Fibroblast of lung (primary cell): ENCODE measurements at regions not wholly inside any gene's neighbourhood (a gene's known extent, or its start where the extent isn't known, plus 50 kb on each side); places are given as distances from the start of the nearest gene placed in this dataset.

Experiments
- DNase-seq, 2 donors: peaks; one replicate each; pipeline versions ENCODE4 v3.0.0 to v3.0.0-alpha.2; 2010; ENCODE audit warnings: low read depth in 2 of 2
- H2AFZ ChIP-seq: 2 replicates; pipeline ENCODE4 v1.5.1; 2012; ENCODE audit warnings: low read length, control low read depth, inconsistent platforms
- H3K27ac ChIP-seq: 2 replicates; pipeline ENCODE4 v1.5.1; 2011; ENCODE audit warnings: low read length, control low read depth; ENCODE audit not compliant: insufficient read depth
- H3K27me3 ChIP-seq: 2 replicates; pipeline ENCODE4 v1.5.1; 2011; ENCODE audit warnings: mild to moderate bottlenecking, low read length; ENCODE audit not compliant: control insufficient read depth, insufficient read depth
- H3K36me3 ChIP-seq: 2 replicates; pipeline ENCODE4 v1.5.1; 2011; ENCODE audit warnings: low read length; ENCODE audit not compliant: control insufficient read depth, insufficient read depth
- H3K4me1 ChIP-seq: 2 replicates; pipeline ENCODE4 v1.5.1; 2011; ENCODE audit warnings: low read length; ENCODE audit not compliant: control insufficient read depth, insufficient read depth; ENCODE audit errors: extremely low read depth
- H3K4me2 ChIP-seq: 2 replicates; pipeline ENCODE4 v1.5.1; 2011; ENCODE audit warnings: low read length, control low read depth; ENCODE audit not compliant: insufficient read depth; ENCODE audit errors: extremely low read depth
- H3K4me3 ChIP-seq, 4 experiments: fragments of 200-600 bp in 1 of 4; sonication (generic) in 1 of 4; replicated peaks in 1 of 4; 2 replicates each; pipeline ENCODE4 v1.5.1; 2011 to 2016; ENCODE audit warnings: low read length in 4 of 4, low read depth in 3 of 4, mild to moderate bottlenecking in 3 of 4, control low read depth in 2 of 4, inconsistent platforms in 1 of 4, mixed read lengths in 1 of 4; ENCODE audit not compliant: insufficient read depth in 1 of 4; ENCODE audit errors: control extremely low read depth in 1 of 4
- H3K79me2 ChIP-seq: 2 replicates; pipeline ENCODE4 v1.5.1; 2012; ENCODE audit warnings: mild to moderate bottlenecking, low read length, inconsistent platforms; ENCODE audit not compliant: control insufficient read depth, insufficient read depth
- H3K9ac ChIP-seq: 2 replicates; pipeline ENCODE4 v1.5.1; 2011; ENCODE audit warnings: mild to moderate bottlenecking, low read length, control low read depth; ENCODE audit not compliant: insufficient read depth
- H3K9me3 ChIP-seq: 2 replicates; pipeline ENCODE4 v1.5.1; 2012; ENCODE audit warnings: low read depth, low read length; ENCODE audit not compliant: control insufficient read depth, insufficient read depth
- H4K20me1 ChIP-seq: 2 replicates; pipeline ENCODE4 v1.5.1; 2011; ENCODE audit warnings: low read length; ENCODE audit not compliant: control insufficient read depth, insufficient read depth; ENCODE audit errors: extremely low read depth
- EZH2 ChIP-seq: IDR thresholded peaks from 2 replicates; pipeline ENCODE4 v1.5.1; 2012; ENCODE audit warnings: low read length, control low read depth, mild to moderate bottlenecking; ENCODE audit errors: missing control alignments
- TF ChIP-seq, protein P1 (sequence below), 2 donors: IDR thresholded peaks in 1 of 2; conservative IDR thresholded peaks in 1 of 2; 1 replicate in 1 of 2; 2 replicates in 1 of 2; pipeline ENCODE4 v1.5.1; 2011 to 2012; ENCODE audit warnings: low read length in 2 of 2, control low read depth in 1 of 2, inconsistent platforms in 1 of 2, low read depth in 1 of 2, mild to moderate bottlenecking in 1 of 2

DNA sequence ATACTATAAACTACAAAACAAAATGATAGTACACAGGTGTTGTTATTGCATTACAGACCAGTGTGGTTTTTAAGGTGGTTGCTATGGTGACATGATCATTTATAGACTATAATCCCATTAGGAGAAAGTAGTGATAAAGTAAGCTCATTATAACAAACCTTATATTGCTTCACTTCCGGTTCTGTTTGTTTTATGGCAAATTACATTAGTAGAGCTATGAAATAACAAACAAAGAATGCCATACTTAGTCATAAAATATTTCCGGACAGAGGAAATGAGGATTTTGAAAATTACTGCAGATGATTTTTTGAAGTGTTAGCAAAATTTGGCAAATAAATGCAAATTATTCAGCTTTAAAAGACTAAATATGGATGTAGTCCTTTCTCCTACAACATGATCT, 640.4 kb upstream of the ARPP21 start:
- no peaks in the 10 kb centered on the region for H3K79me2 ChIP-seq

DNA sequence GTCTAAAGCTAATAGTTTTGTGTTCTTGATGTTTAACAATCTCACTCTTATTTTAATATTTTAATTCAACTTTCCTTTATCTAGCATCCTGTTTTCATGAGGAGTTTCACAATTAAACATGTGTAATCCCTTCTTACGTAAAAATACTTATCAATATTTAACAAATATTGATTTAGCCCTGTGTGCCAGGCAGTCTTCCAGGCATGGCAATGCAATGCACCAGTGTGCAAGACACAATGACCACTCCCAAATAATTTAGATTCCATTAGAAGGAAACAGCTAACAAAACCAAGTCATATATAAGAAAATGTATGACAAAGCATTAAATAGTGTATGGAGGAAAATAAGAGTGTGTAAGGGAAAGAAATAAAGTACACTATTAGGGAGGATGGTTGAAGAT, 627.1 kb upstream of the ARPP21 start:
- Histone ChIP-seq H3K27ac (no peak overlapping the region), H2AFZ (no peak overlapping the region), H3K4me1 (no peaks in the 10 kb centered on the region), H3K4me3 (no peak overlapping the region), H3K4me2 (no peak overlapping the region), H3K9ac (no peak overlapping the region), H3K27me3 (no peaks in the 10 kb centered on the region), H4K20me1 (no peaks in the 10 kb centered on the region), H3K79me2 (no peaks in the 10 kb centered on the region), H3K36me3 (no peaks in the 10 kb centered on the region), H3K9me3 (no peaks in the 10 kb centered on the region)
- TF ChIP-seq, protein P1, sequence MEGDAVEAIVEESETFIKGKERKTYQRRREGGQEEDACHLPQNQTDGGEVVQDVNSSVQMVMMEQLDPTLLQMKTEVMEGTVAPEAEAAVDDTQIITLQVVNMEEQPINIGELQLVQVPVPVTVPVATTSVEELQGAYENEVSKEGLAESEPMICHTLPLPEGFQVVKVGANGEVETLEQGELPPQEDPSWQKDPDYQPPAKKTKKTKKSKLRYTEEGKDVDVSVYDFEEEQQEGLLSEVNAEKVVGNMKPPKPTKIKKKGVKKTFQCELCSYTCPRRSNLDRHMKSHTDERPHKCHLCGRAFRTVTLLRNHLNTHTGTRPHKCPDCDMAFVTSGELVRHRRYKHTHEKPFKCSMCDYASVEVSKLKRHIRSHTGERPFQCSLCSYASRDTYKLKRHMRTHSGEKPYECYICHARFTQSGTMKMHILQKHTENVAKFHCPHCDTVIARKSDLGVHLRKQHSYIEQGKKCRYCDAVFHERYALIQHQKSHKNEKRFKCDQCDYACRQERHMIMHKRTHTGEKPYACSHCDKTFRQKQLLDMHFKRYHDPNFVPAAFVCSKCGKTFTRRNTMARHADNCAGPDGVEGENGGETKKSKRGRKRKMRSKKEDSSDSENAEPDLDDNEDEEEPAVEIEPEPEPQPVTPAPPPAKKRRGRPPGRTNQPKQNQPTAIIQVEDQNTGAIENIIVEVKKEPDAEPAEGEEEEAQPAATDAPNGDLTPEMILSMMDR (conservative IDR thresholded peaks at IDR 0.05 in 1 of 2, IDR thresholded peaks at IDR 0.05 in 1 of 2; ENCODE audit: low read depth in 1 of 2, low read length in 2 of 2), result no peak
- TF ChIP-seq EZH2, result no peak
- DNase-seq, result no peak

More for the DNA sequence above, 640.4 kb upstream of the ARPP21 start:
- DNase-seq, result no peak
- Histone ChIP-seq H3K9me3 (no peaks in the 10 kb centered on the region), H3K27me3 (no peaks in the 10 kb centered on the region), H3K4me3 (no peak overlapping the region), H2AFZ (no peak overlapping the region), H4K20me1 (no peaks in the 10 kb centered on the region), H3K4me1 (no peaks in the 10 kb centered on the region), H3K27ac (no peak overlapping the region), H3K4me2 (no peak overlapping the region), H3K36me3 (no peaks in the 10 kb centered on the region), H3K9ac (no peak overlapping the region)
- TF ChIP-seq EZH2, result no peak
- TF ChIP-seq, protein P1 (conservative IDR thresholded peaks at IDR 0.05 in 1 of 2, IDR thresholded peaks at IDR 0.05 in 1 of 2; ENCODE audit: low read depth in 1 of 2, low read length in 2 of 2), result no peak

DNA sequence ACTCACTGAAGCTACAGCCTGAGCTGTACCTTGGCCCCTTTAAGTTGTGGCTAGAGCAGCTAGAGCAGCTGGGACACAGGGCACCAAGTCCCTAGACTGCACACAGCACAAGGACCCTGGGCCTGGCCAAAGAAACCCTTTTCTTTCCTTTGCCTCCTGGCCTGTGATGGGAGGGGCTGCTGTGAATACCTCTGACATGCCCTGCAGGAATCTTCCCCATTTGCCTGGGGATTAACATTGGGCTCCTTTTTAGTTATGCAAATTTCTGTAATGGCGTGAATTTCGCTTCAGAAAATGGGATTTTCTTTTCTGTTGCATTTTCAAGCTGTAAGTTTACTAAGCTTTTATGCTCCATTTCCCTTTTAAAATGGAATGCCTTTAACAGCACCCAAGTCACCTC, 611.2 kb upstream of the ARPP21 start:
- DNase-seq, result no peak
- H3K4me3 ChIP-seq, result no peak overlapping the region
- H3K27me3 ChIP-seq, result no peaks in the 10 kb centered on the region
- H2AFZ ChIP-seq, result no peak overlapping the region
- H3K27ac ChIP-seq, result no peak overlapping the region
- no peaks in the 10 kb centered on the region for H3K9me3 ChIP-seq
- no peaks in the 10 kb centered on the region for H3K4me1 ChIP-seq
- no peaks in the 10 kb centered on the region for H3K79me2 ChIP-seq
- H3K4me2 ChIP-seq, result no peak overlapping the region
- H4K20me1 ChIP-seq, result no peaks in the 10 kb centered on the region
- no peaks in the 10 kb centered on the region for H3K36me3 ChIP-seq
- no peak overlapping the region for H3K9ac ChIP-seq
- TF ChIP-seq, protein P1 (conservative IDR thresholded peaks at IDR 0.05 in 1 of 2, IDR thresholded peaks at IDR 0.05 in 1 of 2; ENCODE audit: low read depth in 1 of 2, low read length in 2 of 2), result no peak
- TF ChIP-seq EZH2, result no peak
